ENCODE measurements at regions not wholly inside any gene's neighbourhood (a gene's known extent, or its start where the extent isn't known, plus 50 kb on each side); places are given as distances from the start of the nearest gene placed in this dataset.

- Histone ChIP-seq H3K9ac (ENCODE audit: low read length) (no peak overlapping the region), H3K79me1 (ENCODE audit: low read length) (no peaks in the 10 kb centered on the region), H2BK15ac (replicated peaks; ENCODE audit: low read depth) (no peak overlapping the region), H2BK5ac (ENCODE audit: low read length) (no peak overlapping the region), H3K4me3 (ENCODE audit: low read length) (no peak overlapping the region), H3K4me2 (ENCODE audit: low read length) (no peak overlapping the region), H3K27ac (ENCODE audit: low read depth, low read length) (no peak overlapping the region), H3K36me3 (ENCODE audit: control insufficient read depth, insufficient read depth, low read length) (no peaks in the 10 kb centered on the region), H3K56ac (ENCODE audit: low read length) (no peak overlapping the region), H3K23ac (ENCODE audit: low read length) (no peak overlapping the region), H2BK120ac (ENCODE audit: low read depth, low read length) (no peak overlapping the region), H2AK5ac (ENCODE audit: low read length) (no peak overlapping the region), H3K18ac (ENCODE audit: low read length) (no peak overlapping the region), H3K4me1 (ENCODE audit: control insufficient read depth, low read depth, low read length) (peaks cover 9% of the 10 kb centered on the region), H3K79me2 (ENCODE audit: control insufficient read depth, insufficient read depth, low read length) (no peaks in the 10 kb centered on the region), H3K27me3 (ENCODE audit: insufficient read depth, low read length, poor library complexity) (no peaks in the 10 kb centered on the region), H3K4ac (ENCODE audit: low read depth, low read length) (no peak overlapping the region), H4K5ac (ENCODE audit: low read length) (no peak overlapping the region), H4K8ac (ENCODE audit: low read depth, low read length) (no peak overlapping the region)
- no CpG with 5 or more reads among the region's 12 CpGs for WGBS (ENCODE audit: extremely low coverage, insufficient coverage, low lambda C conversion rate)
- no peak for DNase-seq
Observed at GRCh38 chr18:76621782-76622495, 126.9 kb upstream of the ZNF516 start.

DNA sequence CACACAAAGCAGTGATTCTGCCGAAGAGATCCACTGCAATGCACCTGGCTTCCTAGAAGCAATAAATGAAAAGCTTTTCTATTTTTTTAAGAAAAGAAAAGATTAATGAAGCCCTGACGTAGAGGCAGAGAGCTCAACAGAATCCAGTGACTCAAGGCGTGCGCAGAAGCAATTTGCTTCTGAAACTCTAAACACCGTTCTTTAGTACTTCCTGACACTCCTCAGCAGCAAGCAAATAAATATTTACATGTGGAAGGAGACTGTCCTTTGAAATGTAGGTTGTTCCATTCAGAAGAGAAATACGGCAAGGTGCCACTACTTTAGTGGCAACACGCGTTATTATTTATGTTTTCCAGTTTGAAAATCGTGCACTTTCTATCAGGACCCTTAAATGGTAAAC is 126.2 kb upstream of the ZNF516 start:
- H3K4me1 ChIP-seq (ENCODE audit: control insufficient read depth, low read depth, low read length): peaks cover 9% of the 10 kb centered on the region
- peak overlapping the region; percentile 23 for H3K4me2 ChIP-seq (ENCODE audit: low read length)
- H3K56ac ChIP-seq (ENCODE audit: low read length): peak overlapping the region; percentile 38
- H2BK5ac ChIP-seq (ENCODE audit: low read length): no peak overlapping the region
- H2AK5ac ChIP-seq (ENCODE audit: low read length): no peak overlapping the region
- H3K9ac ChIP-seq (ENCODE audit: low read length): peak overlapping the region; percentile 84
- H3K79me1 ChIP-seq (ENCODE audit: low read length): no peaks in the 10 kb centered on the region
- no peak overlapping the region for H3K27ac ChIP-seq (ENCODE audit: low read depth, low read length)
- H3K18ac ChIP-seq (ENCODE audit: low read length): peak overlapping the region; percentile 57
- H3K27me3 ChIP-seq (ENCODE audit: insufficient read depth, low read length, poor library complexity): no peaks in the 10 kb centered on the region
- no peak overlapping the region for H2BK120ac ChIP-seq (ENCODE audit: low read depth, low read length)
- no peaks in the 10 kb centered on the region for H3K36me3 ChIP-seq (ENCODE audit: control insufficient read depth, insufficient read depth, low read length)
- no peaks in the 10 kb centered on the region for H3K79me2 ChIP-seq (ENCODE audit: control insufficient read depth, insufficient read depth, low read length)
- H3K4ac ChIP-seq (ENCODE audit: low read depth, low read length): no peak overlapping the region
- WGBS (ENCODE audit: extremely low coverage, insufficient coverage, low lambda C conversion rate): no CpG with 5 or more reads among the region's 9 CpGs
- H4K5ac ChIP-seq (ENCODE audit: low read length): no peak overlapping the region
- no peak overlapping the region for H3K4me3 ChIP-seq (ENCODE audit: low read length)
- no peak overlapping the region for H3K23ac ChIP-seq (ENCODE audit: low read length)
- DNase-seq: peak; percentile 7
- no peak overlapping the region for H2BK15ac ChIP-seq (replicated peaks; ENCODE audit: low read depth)
- H4K8ac ChIP-seq (ENCODE audit: low read depth, low read length): no peak overlapping the region

- peak overlapping the region; percentile 57 for H3K18ac ChIP-seq (ENCODE audit: low read length)
- H3K79me2 ChIP-seq (ENCODE audit: control insufficient read depth, insufficient read depth, low read length): no peaks in the 10 kb centered on the region
- H3K4me3 ChIP-seq (ENCODE audit: low read length): peak overlapping the region; percentile 24
- peak overlapping the region; percentile 84 for H3K4ac ChIP-seq (ENCODE audit: low read depth, low read length)
- H4K8ac ChIP-seq (ENCODE audit: low read depth, low read length): no peak overlapping the region
- no CpG with 5 or more reads among the region's 30 CpGs for WGBS (ENCODE audit: extremely low coverage, insufficient coverage, low lambda C conversion rate)
- H2BK5ac ChIP-seq (ENCODE audit: low read length): no peak overlapping the region
- no peak overlapping the region for H3K23ac ChIP-seq (ENCODE audit: low read length)
- H3K9ac ChIP-seq (ENCODE audit: low read length): peak overlapping the region; percentile 84
- peak; percentile 90 for DNase-seq
- no peaks in the 10 kb centered on the region for H3K27me3 ChIP-seq (ENCODE audit: insufficient read depth, low read length, poor library complexity)
- H3K79me1 ChIP-seq (ENCODE audit: low read length): no peaks in the 10 kb centered on the region
- no peaks in the 10 kb centered on the region for H3K36me3 ChIP-seq (ENCODE audit: control insufficient read depth, insufficient read depth, low read length)
- peak overlapping the region; percentile 91 for H3K4me2 ChIP-seq (ENCODE audit: low read length)
- H3K56ac ChIP-seq (ENCODE audit: low read length): peak overlapping the region; percentile 96
- H2BK15ac ChIP-seq (replicated peaks; ENCODE audit: low read depth): no peak overlapping the region
- H2BK120ac ChIP-seq (ENCODE audit: low read depth, low read length): no peak overlapping the region
- peaks cover 9% of the 10 kb centered on the region for H3K4me1 ChIP-seq (ENCODE audit: control insufficient read depth, low read depth, low read length)
- no peak overlapping the region for H4K5ac ChIP-seq (ENCODE audit: low read length)
- H2AK5ac ChIP-seq (ENCODE audit: low read length): no peak overlapping the region
- no peak overlapping the region for H3K27ac ChIP-seq (ENCODE audit: low read depth, low read length)
Observed at GRCh38 chr18:76620321-76621170, 125.5 kb upstream of the ZNF516 start.

DNA sequence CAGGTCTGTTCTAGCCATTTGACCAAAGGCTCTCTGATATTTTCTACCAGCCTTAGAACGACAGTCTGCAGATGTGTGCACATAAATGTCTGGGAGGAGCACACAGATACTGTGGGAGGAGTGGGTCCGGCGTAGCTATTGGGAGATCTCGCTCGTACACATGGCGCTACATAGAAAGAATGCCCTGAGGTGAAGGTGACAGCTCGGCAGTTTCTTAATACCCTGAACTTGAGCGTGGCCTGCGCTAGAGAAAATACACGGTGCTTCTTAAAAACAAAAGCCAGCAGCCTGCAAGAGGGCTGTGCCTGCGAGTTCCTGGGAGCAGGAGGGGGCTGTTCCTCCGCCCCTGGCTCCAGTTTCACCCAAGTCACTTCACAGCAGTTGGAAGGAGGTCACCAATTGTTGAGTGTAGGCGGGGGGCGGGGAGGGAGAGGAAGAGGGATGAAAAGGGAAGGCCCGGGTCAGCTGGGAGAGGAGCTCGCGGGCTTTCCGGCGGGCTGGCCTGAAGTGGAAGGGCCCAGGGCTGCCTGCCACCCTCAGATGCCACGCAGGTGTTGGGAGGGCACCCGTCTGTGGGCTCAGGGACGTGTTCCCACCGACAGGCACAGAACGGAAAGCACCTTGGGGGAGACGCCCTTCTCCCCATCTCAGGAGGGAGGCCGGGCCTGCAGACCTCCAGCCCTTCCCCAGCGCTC is 124.7 kb upstream of the ZNF516 start:
- Histone ChIP-seq H3K27me3 (ENCODE audit: insufficient read depth, low read length, poor library complexity) (no peaks in the 10 kb centered on the region), H3K79me1 (ENCODE audit: low read length) (no peaks in the 10 kb centered on the region), H3K23ac (ENCODE audit: low read length) (no peak overlapping the region), H3K79me2 (ENCODE audit: control insufficient read depth, insufficient read depth, low read length) (no peaks in the 10 kb centered on the region), H3K27ac (ENCODE audit: low read depth, low read length) (peak overlapping the region; percentile 2), H3K4me2 (ENCODE audit: low read length) (peak overlapping the region; percentile 71), H2BK15ac (replicated peaks; ENCODE audit: low read depth) (no peak overlapping the region), H3K4ac (ENCODE audit: low read depth, low read length) (peak overlapping the region; percentile 84), H4K8ac (ENCODE audit: low read depth, low read length) (no peak overlapping the region), H3K9ac (ENCODE audit: low read length) (peak overlapping the region; percentile 76), H2BK120ac (ENCODE audit: low read depth, low read length) (no peak overlapping the region), H2AK5ac (ENCODE audit: low read length) (no peak overlapping the region), H4K5ac (ENCODE audit: low read length) (no peak overlapping the region), H3K4me3 (ENCODE audit: low read length) (peak overlapping the region; percentile 22), H3K18ac (ENCODE audit: low read length) (peak overlapping the region; percentile 95), H3K36me3 (ENCODE audit: control insufficient read depth, insufficient read depth, low read length) (no peaks in the 10 kb centered on the region), H3K4me1 (ENCODE audit: control insufficient read depth, low read depth, low read length) (peaks cover 9% of the 10 kb centered on the region), H2BK5ac (ENCODE audit: low read length) (peak overlapping the region; percentile 80), H3K56ac (ENCODE audit: low read length) (peak overlapping the region; percentile 95)
- peak; percentile 78 for DNase-seq
- no CpG with 5 or more reads among the region's 27 CpGs for WGBS (ENCODE audit: extremely low coverage, insufficient coverage, low lambda C conversion rate)

GRCh38 chr18:76619261-76619620 is 124.2 kb upstream of the ZNF516 start:
- Histone ChIP-seq H3K23ac (ENCODE audit: low read length) (no peak overlapping the region), H3K79me1 (ENCODE audit: low read length) (no peaks in the 10 kb centered on the region), H3K4me3 (ENCODE audit: low read length) (no peak overlapping the region), H3K56ac (ENCODE audit: low read length) (peak overlapping the region; percentile 95), H2BK5ac (ENCODE audit: low read length) (no peak overlapping the region), H3K4me2 (ENCODE audit: low read length) (peak overlapping the region; percentile 49), H3K27ac (ENCODE audit: low read depth, low read length) (peak overlapping the region; percentile 2), H3K4ac (ENCODE audit: low read depth, low read length) (no peak overlapping the region), H3K18ac (ENCODE audit: low read length) (peak overlapping the region; percentile 95), H2BK120ac (ENCODE audit: low read depth, low read length) (no peak overlapping the region), H2AK5ac (ENCODE audit: low read length) (no peak overlapping the region), H3K9ac (ENCODE audit: low read length) (peak overlapping the region; percentile 76), H3K79me2 (ENCODE audit: control insufficient read depth, insufficient read depth, low read length) (no peaks in the 10 kb centered on the region), H3K4me1 (ENCODE audit: control insufficient read depth, low read depth, low read length) (peaks cover 9% of the 10 kb centered on the region), H3K36me3 (ENCODE audit: control insufficient read depth, insufficient read depth, low read length) (no peaks in the 10 kb centered on the region), H4K8ac (ENCODE audit: low read depth, low read length) (no peak overlapping the region), H3K27me3 (ENCODE audit: insufficient read depth, low read length, poor library complexity) (no peaks in the 10 kb centered on the region), H2BK15ac (replicated peaks; ENCODE audit: low read depth) (no peak overlapping the region), H4K5ac (ENCODE audit: low read length) (no peak overlapping the region)
- WGBS (ENCODE audit: extremely low coverage, insufficient coverage, low lambda C conversion rate): no CpG with 5 or more reads among the region's 11 CpGs
- peak; percentile 44 for DNase-seq
